Activated CD8-positive, alpha-beta T cell treated with anti-CD3 and anti-CD28 coated beads for 36 hours (primary cell): ENCODE measurements at regions not wholly inside any gene's neighbourhood (a gene's known extent, or its start where the extent isn't known, plus 50 kb on each side); places are given as distances from the start of the nearest gene placed in this dataset.

Experiments
- ATAC-seq: fragments of 200-7000 bp; cut with Tn5 transposase; one replicate; pipeline ENCODE4 v1.10.0; 2021; ENCODE audit warnings: mild to moderate bottlenecking, moderate library complexity
- CTCF ChIA-PET: fragments of 350-600 bp; sonication (Branson Sonifier 250); formaldehyde crosslinking; loops from one replicate; lab custom pipeline; 2021; ENCODE audit warnings: antibody characterized with exemption; lab: Charles Lee
- POLR2A ChIA-PET: fragments of 350-600 bp; sonication (Branson Sonifier 250); formaldehyde crosslinking; loops from one replicate; lab custom pipeline; 2021; ENCODE audit warnings: antibody characterized with exemption; lab: Charles Lee
- DNase-seq: peaks from one replicate; pipeline ENCODE4 v3.0.0-alpha.2; 2020
- H3K27ac Mint-ChIP-seq: one replicate; pipeline ENCODE4 v1.8.0; 2021; ENCODE audit warnings: mild to moderate bottlenecking, mixed read lengths
- H3K27me3 Mint-ChIP-seq: one replicate; pipeline ENCODE4 v1.8.0; 2021; ENCODE audit warnings: mixed read lengths
- H3K36me3 Mint-ChIP-seq: one replicate; pipeline ENCODE4 v1.8.0; 2021; ENCODE audit warnings: low read depth, mixed read lengths
- H3K4me1 Mint-ChIP-seq: one replicate; pipeline ENCODE4 v1.8.0; 2021; ENCODE audit warnings: low read depth, mixed read lengths
- H3K4me3 Mint-ChIP-seq: one replicate; pipeline ENCODE4 v1.8.0; 2021; ENCODE audit warnings: mild to moderate bottlenecking, moderate library complexity, mixed read lengths
- H3K9me3 Mint-ChIP-seq: one replicate; pipeline ENCODE4 v1.8.0; 2021; ENCODE audit warnings: mixed read lengths
- CTCF ChIP-seq: fragments of 200-600 bp; IDR thresholded peaks from one replicate; pipeline ENCODE4 v1.8.0; 2022; ENCODE audit warnings: antibody characterized with exemption, mild to moderate bottlenecking
- intact Hi-C: fragments of 100-400 bp; cut with micrococcal nuclease; formaldehyde crosslinking; loops from one replicate; pipeline ENCODE4 v1.10.0; 2022

GRCh38 chr2:139383532-139383931 lies 603.3 kb upstream of the NXPH2 start:
- ChIA-PET CTCF (no interaction called here), POLR2A (no interaction called here)
- intact Hi-C loops = no loop called here
- H3K4me1 Mint-ChIP-seq = no peaks in the 10 kb centered on the region
- DNase-seq (no peak), ATAC-seq (no peak)
- no peaks in the 10 kb centered on the region for H3K27me3 Mint-ChIP-seq
- H3K4me3 Mint-ChIP-seq = no peak overlapping the region
- TF ChIP-seq CTCF = no peak
- H3K9me3 Mint-ChIP-seq = peaks cover 14% of the 10 kb centered on the region
- no peak overlapping the region for H3K27ac Mint-ChIP-seq
- H3K36me3 Mint-ChIP-seq = no peaks in the 10 kb centered on the region

- Mint-ChIP-seq H3K4me1 (no peaks in the 10 kb centered on the region), H3K36me3 (no peaks in the 10 kb centered on the region), H3K27ac (no peak overlapping the region), H3K4me3 (no peak overlapping the region), H3K9me3 (peaks cover 13% of the 10 kb centered on the region), H3K27me3 (no peaks in the 10 kb centered on the region)
- intact Hi-C loops = no loop called here
- TF ChIP-seq CTCF = no peak
- CTCF ChIA-PET = no interaction called here
- DNase-seq (no peak), ATAC-seq (no peak)
- POLR2A ChIA-PET = no interaction called here
Measured at GRCh38 chr2:139380051-139380450, 599.9 kb upstream of the NXPH2 start.

- no peak for ATAC-seq
- no peak overlapping the region for H3K4me3 Mint-ChIP-seq
- no peak for DNase-seq
- ChIA-PET CTCF (no interaction called here), POLR2A (no interaction called here)
- H3K9me3 Mint-ChIP-seq = peaks cover 13% of the 10 kb centered on the region
- H3K27me3 Mint-ChIP-seq = no peaks in the 10 kb centered on the region
- TF ChIP-seq CTCF = no peak
- intact Hi-C loops = no loop called here
- no peaks in the 10 kb centered on the region for H3K36me3 Mint-ChIP-seq
- H3K27ac Mint-ChIP-seq = no peak overlapping the region
- no peaks in the 10 kb centered on the region for H3K4me1 Mint-ChIP-seq
Measured at GRCh38 chr2:139378373-139378772, 598.2 kb upstream of the NXPH2 start.

GRCh38 chr2:139374296-139374850 lies 594.2 kb upstream of the NXPH2 start:
- Mint-ChIP-seq H3K27ac (no peak overlapping the region), H3K4me3 (no peak overlapping the region), H3K27me3 (no peaks in the 10 kb centered on the region), H3K36me3 (no peaks in the 10 kb centered on the region), H3K9me3 (peaks cover 10% of the 10 kb centered on the region), H3K4me1 (no peaks in the 10 kb centered on the region)
- ChIA-PET CTCF (no interaction called here), POLR2A (no interaction called here)
- DNase-seq (no peak), ATAC-seq (no peak)
- no peak for TF ChIP-seq CTCF
- intact Hi-C loops = no loop called here

GRCh38 chr2:139369423-139370409 lies 589.5 kb upstream of the NXPH2 start:
- H3K27ac Mint-ChIP-seq = no peak overlapping the region
- no peaks in the 10 kb centered on the region for H3K4me1 Mint-ChIP-seq
- DNase-seq (no peak), ATAC-seq (no peak)
- peaks cover 9% of the 10 kb centered on the region for H3K9me3 Mint-ChIP-seq
- no peaks in the 10 kb centered on the region for H3K36me3 Mint-ChIP-seq
- ChIA-PET CTCF (no interaction called here), POLR2A (no interaction called here)
- no peak for TF ChIP-seq CTCF
- intact Hi-C loops = no loop called here
- no peak overlapping the region for H3K4me3 Mint-ChIP-seq
- H3K27me3 Mint-ChIP-seq = no peaks in the 10 kb centered on the region
